ENCODE measurements at regions not wholly inside any gene's neighbourhood (a gene's known extent, or its start where the extent isn't known, plus 50 kb on each side); places are given as distances from the start of the nearest gene placed in this dataset.

GRCh38 chr11:32200136-32200847 is 109.4 kb downstream of the RCN1 start:
- no peak for DNase-seq (ENCODE audit: low read depth in 2 of 2)

GRCh38 chr11:32204751-32205150 is 113.9 kb downstream of the RCN1 start:
- DNase-seq (ENCODE audit: low read depth in 2 of 2) = no peak

GRCh38 chr11:32210556-32210955 is 119.7 kb downstream of the RCN1 start:
- no peak for DNase-seq (ENCODE audit: low read depth in 2 of 2)

GRCh38 chr11:32213223-32213622 is 122.3 kb downstream of the RCN1 start:
- DNase-seq (ENCODE audit: low read depth in 2 of 2) = no peak

GRCh38 chr11:32215157-32215556 is 124.3 kb downstream of the RCN1 start:
- DNase-seq (ENCODE audit: low read depth in 2 of 2) = no peak

- no peak for DNase-seq (ENCODE audit: low read depth in 2 of 2)
Observed at GRCh38 chr11:32216749-32217148, 125.9 kb downstream of the RCN1 start.

- DNase-seq (ENCODE audit: low read depth in 2 of 2) = no peak
Observed at GRCh38 chr11:32219320-32219719, 128.4 kb downstream of the RCN1 start.

GRCh38 chr11:32221476-32222032 is 130.7 kb downstream of the RCN1 start:
- DNase-seq (ENCODE audit: low read depth in 2 of 2) = no peak

- DNase-seq (ENCODE audit: low read depth in 2 of 2) = no peak
Observed at GRCh38 chr11:32224580-32224979, 133.7 kb downstream of the RCN1 start.

- no peak for DNase-seq (ENCODE audit: low read depth in 2 of 2)
Observed at GRCh38 chr11:32225571-32226285, 134.9 kb downstream of the RCN1 start.

- DNase-seq (ENCODE audit: low read depth in 2 of 2) = no peak
Observed at GRCh38 chr11:32226480-32226879, 135.6 kb downstream of the RCN1 start.

GRCh38 chr11:32229576-32230240 is 138.8 kb downstream of the RCN1 start:
- DNase-seq (ENCODE audit: low read depth in 2 of 2) = no peak

GRCh38 chr11:32231909-32232493 is 141.1 kb downstream of the RCN1 start:
- no peak for DNase-seq (ENCODE audit: low read depth in 2 of 2)

- no peak for DNase-seq (ENCODE audit: low read depth in 2 of 2)
Observed at GRCh38 chr11:32232516-32232915, 141.6 kb downstream of the RCN1 start.

- DNase-seq (ENCODE audit: low read depth in 2 of 2) = no peak
Observed at GRCh38 chr11:32233276-32233675, 142.4 kb downstream of the RCN1 start.

- no peak for DNase-seq (ENCODE audit: low read depth in 2 of 2)
Observed at GRCh38 chr11:32233928-32234327, 143.1 kb downstream of the RCN1 start.

GRCh38 chr11:32244453-32244852 is 153.6 kb downstream of the RCN1 start:
- DNase-seq (ENCODE audit: low read depth in 2 of 2) = no peak

GRCh38 chr11:32253706-32254105 is 162.8 kb downstream of the RCN1 start:
- no peak for DNase-seq (ENCODE audit: low read depth in 2 of 2)

- DNase-seq (ENCODE audit: low read depth in 2 of 2) = no peak
Observed at GRCh38 chr11:32255841-32256240, 165.0 kb downstream of the RCN1 start.

- DNase-seq (ENCODE audit: low read depth in 2 of 2) = no peak
Observed at GRCh38 chr11:32256466-32256865, 165.6 kb downstream of the RCN1 start.

- DNase-seq (ENCODE audit: low read depth in 2 of 2) = no peak
Observed at GRCh38 chr11:32259641-32260081, 168.8 kb downstream of the RCN1 start.

- DNase-seq (ENCODE audit: low read depth in 2 of 2) = no peak
Observed at GRCh38 chr11:32262367-32262766, 171.5 kb downstream of the RCN1 start.

Measured in stimulated activated CD8-positive, alpha-beta memory T cell treated with anti-CD3 and anti-CD28 coated beads, Interleukin-2, amount 100 ng/mL, for 1 hour (primary cell).